ENCODE measurements at regions not wholly inside any gene's neighbourhood (a gene's known extent, or its start where the extent isn't known, plus 50 kb on each side); places are given as distances from the start of the nearest gene placed in this dataset.

DNA sequence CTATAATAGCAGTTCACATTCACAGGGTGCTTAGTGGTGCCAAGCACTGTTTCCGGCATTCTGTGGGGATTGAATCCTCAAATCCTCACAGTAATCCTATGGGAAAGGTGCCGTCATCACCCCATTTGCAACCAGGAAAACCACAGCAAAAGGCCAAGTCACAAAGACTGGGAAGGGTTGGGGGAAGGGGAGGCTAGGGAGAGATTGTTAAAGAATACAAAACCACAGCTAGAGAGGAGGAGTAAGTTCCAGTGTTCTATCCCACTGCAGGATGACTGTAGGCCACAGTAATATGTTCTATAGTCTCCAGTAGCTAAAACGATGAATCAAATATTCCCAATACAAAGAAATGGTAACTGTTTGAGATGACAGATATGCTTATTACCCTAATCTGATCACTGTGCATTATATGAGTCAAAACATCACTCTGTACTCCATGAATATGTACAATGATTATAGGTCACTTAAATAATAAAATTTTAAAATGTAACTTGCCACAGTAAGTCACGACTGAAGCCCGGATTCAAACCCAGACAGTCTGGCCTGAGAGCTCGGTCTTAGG, 256.8 kb downstream of the TOMM20 start:
- WGBS (ENCODE audit: insufficient coverage) = 87% methylated on average over 3 of the region's 6 CpGs
- no peak overlapping the region for H3K4me2 ChIP-seq (replicated peaks; ENCODE audit: low read depth, low read length, poor library complexity, severe bottlenecking)
- no peaks in the 10 kb centered on the region for H3K9me3 ChIP-seq (ENCODE audit: control extremely low read depth in 1 of 3, control insufficient read depth in 2 of 3, insufficient read depth in 1 of 3, low read length in 2 of 3)
- Mint-ChIP-seq H3K27ac (no peak overlapping the region), H3K4me3 (no peak overlapping the region), H3K4me1 (peaks cover 6% of the 10 kb centered on the region), H3K9me3 (ENCODE audit: insufficient read depth) (no peaks in the 10 kb centered on the region), H3K27me3 (no peaks in the 10 kb centered on the region)
- ChIA-PET POLR2A (no interaction called here), CTCF (no interaction called here)
- H3K4me3 ChIP-seq (ENCODE audit: control extremely low read depth in 1 of 5, extremely low read depth in 1 of 5, insufficient read depth in 1 of 5, low read depth in 2 of 5, low read length in 4 of 5) = no peak overlapping the region
- intact Hi-C loops (cut with micrococcal nuclease) = no loop called here
- ATAC-seq (ENCODE audit: low read depth) (no peak), DNase-seq (no peak)
- no peaks in the 10 kb centered on the region for H3K27me3 ChIP-seq (replicated peaks in 1 of 4; ENCODE audit: control extremely low read depth in 1 of 4, control insufficient read depth in 3 of 4, insufficient read depth in 4 of 4, low read length in 3 of 4)
- TF ChIP-seq EZH2 (IDR thresholded peaks at IDR 0.05; ENCODE audit: borderline replicate concordance, insufficient read depth, low read depth, low read length, poor library complexity, severe bottlenecking) = no peak
- TF ChIP-seq, protein P1, sequence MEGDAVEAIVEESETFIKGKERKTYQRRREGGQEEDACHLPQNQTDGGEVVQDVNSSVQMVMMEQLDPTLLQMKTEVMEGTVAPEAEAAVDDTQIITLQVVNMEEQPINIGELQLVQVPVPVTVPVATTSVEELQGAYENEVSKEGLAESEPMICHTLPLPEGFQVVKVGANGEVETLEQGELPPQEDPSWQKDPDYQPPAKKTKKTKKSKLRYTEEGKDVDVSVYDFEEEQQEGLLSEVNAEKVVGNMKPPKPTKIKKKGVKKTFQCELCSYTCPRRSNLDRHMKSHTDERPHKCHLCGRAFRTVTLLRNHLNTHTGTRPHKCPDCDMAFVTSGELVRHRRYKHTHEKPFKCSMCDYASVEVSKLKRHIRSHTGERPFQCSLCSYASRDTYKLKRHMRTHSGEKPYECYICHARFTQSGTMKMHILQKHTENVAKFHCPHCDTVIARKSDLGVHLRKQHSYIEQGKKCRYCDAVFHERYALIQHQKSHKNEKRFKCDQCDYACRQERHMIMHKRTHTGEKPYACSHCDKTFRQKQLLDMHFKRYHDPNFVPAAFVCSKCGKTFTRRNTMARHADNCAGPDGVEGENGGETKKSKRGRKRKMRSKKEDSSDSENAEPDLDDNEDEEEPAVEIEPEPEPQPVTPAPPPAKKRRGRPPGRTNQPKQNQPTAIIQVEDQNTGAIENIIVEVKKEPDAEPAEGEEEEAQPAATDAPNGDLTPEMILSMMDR (IDR thresholded peaks at IDR 0.05) = no peak
- no peak overlapping the region for H3K27ac ChIP-seq (ENCODE audit: low read length in 2 of 2)
- H3K4me1 ChIP-seq (ENCODE audit: control insufficient read depth in 2 of 2, insufficient read depth in 2 of 2, low read length in 2 of 2) = peaks cover 0 to 8% of the 10 kb centered on the region in 2 donors
- no peak overlapping the region for H3K9ac ChIP-seq (ENCODE audit: low read length)
- H4K20me1 ChIP-seq (ENCODE audit: control insufficient read depth, insufficient read depth, low read length, poor library complexity, severe bottlenecking) = no peaks in the 10 kb centered on the region
- no peaks in the 10 kb centered on the region for H3K79me2 ChIP-seq (ENCODE audit: control insufficient read depth, insufficient read depth, low read length)
- no peaks in the 10 kb centered on the region for H3K36me3 ChIP-seq (replicated peaks in 1 of 2; ENCODE audit: control extremely low read depth in 1 of 2, control insufficient read depth in 1 of 2, extremely low read depth in 1 of 2, insufficient read depth in 2 of 2, low read length in 1 of 2)
- H2AFZ ChIP-seq (ENCODE audit: insufficient read depth, low read depth, low read length, poor library complexity, severe bottlenecking) = no peak overlapping the region

GRCh38 chr1:234871039-234871709, 257.5 kb downstream of the TOMM20 start:
- no peaks in the 10 kb centered on the region for H3K9me3 Mint-ChIP-seq (ENCODE audit: insufficient read depth)

More at GRCh38 chr1:234871039-234871709, 257.5 kb downstream of the TOMM20 start:
- no peaks in the 10 kb centered on the region for H4K20me1 ChIP-seq (ENCODE audit: control insufficient read depth, insufficient read depth, low read length, poor library complexity, severe bottlenecking)
- TF ChIP-seq EZH2 (IDR thresholded peaks at IDR 0.05; ENCODE audit: borderline replicate concordance, insufficient read depth, low read depth, low read length, poor library complexity, severe bottlenecking) = no peak
- TF ChIP-seq, protein P1 (IDR thresholded peaks at IDR 0.05) = no peak
- no peak overlapping the region for H3K4me3 Mint-ChIP-seq
- no peak overlapping the region for H3K9ac ChIP-seq (ENCODE audit: low read length)
- H3K27me3 ChIP-seq (replicated peaks in 1 of 4; ENCODE audit: control extremely low read depth in 1 of 4, control insufficient read depth in 3 of 4, insufficient read depth in 4 of 4, low read length in 3 of 4) = no peaks in the 10 kb centered on the region
- H3K79me2 ChIP-seq (ENCODE audit: control insufficient read depth, insufficient read depth, low read length) = no peaks in the 10 kb centered on the region
- no peak overlapping the region for H3K4me3 ChIP-seq (ENCODE audit: control extremely low read depth in 1 of 5, extremely low read depth in 1 of 5, insufficient read depth in 1 of 5, low read depth in 2 of 5, low read length in 4 of 5)
- H3K27ac Mint-ChIP-seq = no peak overlapping the region
- H3K27ac ChIP-seq (ENCODE audit: low read length in 2 of 2) = no peak overlapping the region
- no peak overlapping the region for H3K4me2 ChIP-seq (replicated peaks; ENCODE audit: low read depth, low read length, poor library complexity, severe bottlenecking)
- no peak for ATAC-seq (ENCODE audit: low read depth)
- peaks cover 3% of the 10 kb centered on the region for H3K4me1 Mint-ChIP-seq
- intact Hi-C loops (cut with micrococcal nuclease) = no loop called here
- WGBS (ENCODE audit: insufficient coverage) = 91% methylated on average over 10 of the region's 10 CpGs
- POLR2A ChIA-PET = no interaction called here
- DNase-seq = no peak
- CTCF ChIA-PET = no interaction called here
- H3K27me3 Mint-ChIP-seq = no peaks in the 10 kb centered on the region
- no peaks in the 10 kb centered on the region for H3K9me3 ChIP-seq (ENCODE audit: control extremely low read depth in 1 of 3, control insufficient read depth in 2 of 3, insufficient read depth in 1 of 3, low read length in 2 of 3)
- H2AFZ ChIP-seq (ENCODE audit: insufficient read depth, low read depth, low read length, poor library complexity, severe bottlenecking) = no peak overlapping the region
- H3K4me1 ChIP-seq (ENCODE audit: control insufficient read depth in 2 of 2, insufficient read depth in 2 of 2, low read length in 2 of 2) = peaks cover 0 to 2% of the 10 kb centered on the region in 2 donors
- no peaks in the 10 kb centered on the region for H3K36me3 ChIP-seq (replicated peaks in 1 of 2; ENCODE audit: control extremely low read depth in 1 of 2, control insufficient read depth in 1 of 2, extremely low read depth in 1 of 2, insufficient read depth in 2 of 2, low read length in 1 of 2)
